HG02973 (cell line): ENCODE measurements at regions not wholly inside any gene's neighbourhood (a gene's known extent, or its start where the extent isn't known, plus 50 kb on each side); places are given as distances from the start of the nearest gene placed in this dataset.
"Not testable (repeated sequence)": the region's sequence is repeated elsewhere in the genome, so short reads cannot be mapped to it uniquely, and the experiment has no call there.

Experiments used
- ATAC-seq: cut with Tn5 transposase; IDR thresholded peaks from one replicate; pipeline ENCODE4 v1.9.1; 2021; ENCODE audit warnings: moderate library complexity; ENCODE audit not compliant: unreplicated experiment

GRCh38 chr12:34219046-34219770, 196.9 kb downstream of the ALG10 start:
- ATAC-seq: no peak

- not testable (repeated sequence) for ATAC-seq
These were observed 197.8 kb downstream of the ALG10 start for GRCh38 chr12:34220079-34220478.

DNA sequence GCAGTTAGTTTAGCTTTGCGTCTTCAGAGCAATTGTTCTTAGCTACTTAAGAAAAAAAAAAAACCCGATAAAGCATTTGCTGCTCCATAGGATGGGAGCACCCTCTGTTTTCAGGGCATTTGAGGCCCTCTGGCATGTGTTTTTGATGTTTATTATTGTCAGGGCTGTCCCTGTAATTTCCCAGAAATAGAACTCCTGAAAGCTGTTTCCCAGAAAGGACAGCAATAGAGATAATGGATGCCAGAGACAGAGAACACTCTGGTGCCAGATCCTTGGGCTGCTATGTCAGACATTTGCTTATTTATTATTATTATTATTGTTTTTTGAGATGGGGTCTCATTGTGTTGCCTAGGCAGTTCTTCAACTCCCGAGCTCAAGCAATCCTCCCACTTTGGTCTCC, 201.3 kb downstream of the ALG10 start:
- no peak for ATAC-seq

GRCh38 chr12:34226044-34226443, 203.7 kb downstream of the ALG10 start:
- ATAC-seq: not testable (repeated sequence)

GRCh38 chr12:34228046-34228445, 205.8 kb downstream of the ALG10 start:
- not testable (repeated sequence) for ATAC-seq

- ATAC-seq: not testable (repeated sequence)
These were observed 206.7 kb downstream of the ALG10 start for GRCh38 chr12:34229033-34229432.

GRCh38 chr12:34233618-34234017, 211.3 kb downstream of the ALG10 start:
- no peak for ATAC-seq

GRCh38 chr12:34236073-34236472, 213.8 kb downstream of the ALG10 start:
- ATAC-seq: no peak

GRCh38 chr12:34244608-34245007, 222.3 kb downstream of the ALG10 start:
- no peak for ATAC-seq

GRCh38 chr12:34249271-34249670, 227.0 kb downstream of the ALG10 start:
- no peak for ATAC-seq

GRCh38 chr12:34251879-34252278, 229.6 kb downstream of the ALG10 start:
- not testable (repeated sequence) for ATAC-seq

GRCh38 chr12:34253674-34254073, 231.4 kb downstream of the ALG10 start:
- ATAC-seq: no peak

DNA sequence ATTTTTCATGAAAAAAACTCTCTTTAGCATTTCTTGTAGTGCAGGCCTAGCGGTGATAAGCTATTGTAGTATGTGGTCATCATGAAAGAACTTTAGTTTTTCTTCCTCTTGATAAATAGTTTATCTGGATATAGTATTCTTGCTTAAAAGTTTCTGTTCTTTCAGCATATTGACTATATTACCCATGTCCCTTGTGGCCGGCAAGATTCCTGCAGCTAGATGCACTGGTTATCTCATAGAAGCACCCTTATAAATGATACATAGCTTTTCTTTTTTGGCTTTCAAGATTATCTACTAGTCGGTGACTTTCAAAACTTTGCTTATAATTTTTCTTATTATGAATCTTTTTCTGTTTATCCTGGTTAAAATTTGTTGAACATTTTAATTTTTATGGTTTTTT, 234.8 kb downstream of the ALG10 start:
- no peak for ATAC-seq

GRCh38 chr12:34262140-34262539, 239.8 kb downstream of the ALG10 start:
- not testable (repeated sequence) for ATAC-seq

- ATAC-seq: no peak
These were observed 241.8 kb downstream of the ALG10 start for GRCh38 chr12:34264110-34264509.

DNA sequence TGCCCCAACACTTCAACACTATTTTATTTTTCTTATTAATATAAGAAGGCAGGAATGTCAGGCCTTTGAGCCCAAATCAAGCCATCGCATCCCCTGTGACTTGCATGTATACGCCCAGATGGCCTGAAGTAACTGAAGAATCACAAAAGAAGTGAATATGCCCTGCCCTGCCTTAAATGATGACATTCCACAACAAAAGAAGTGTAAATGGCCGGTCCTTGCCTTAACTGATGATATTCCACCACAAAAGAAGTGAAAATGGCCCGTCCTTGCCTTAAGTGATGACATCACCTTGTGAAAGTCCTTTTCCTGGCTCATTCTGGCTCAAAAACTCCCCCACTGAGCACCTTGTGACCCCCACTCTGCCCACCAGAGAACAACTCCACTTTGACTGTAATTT, 251.4 kb downstream of the ALG10 start:
- ATAC-seq: not testable (repeated sequence)

DNA sequence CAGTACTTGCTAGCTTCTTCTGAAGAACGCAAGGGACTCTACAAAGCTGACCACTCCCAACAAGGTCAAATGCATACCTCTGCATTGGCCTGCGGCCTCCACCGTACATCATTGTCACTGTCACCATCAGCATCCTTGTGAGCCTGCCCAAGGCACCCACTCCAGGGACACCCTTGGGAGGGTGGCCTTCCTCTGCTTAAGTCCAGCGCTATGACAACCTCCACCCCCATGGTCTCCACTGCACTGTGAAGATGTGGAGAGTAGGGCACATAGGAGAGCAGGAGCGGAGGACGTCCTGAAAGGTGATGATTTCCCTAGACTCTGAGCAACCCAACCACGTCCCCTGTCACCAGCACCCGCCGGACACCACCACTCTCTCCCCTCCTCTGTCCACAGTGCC, 252.8 kb downstream of the ALG10 start:
- ATAC-seq: no peak

DNA sequence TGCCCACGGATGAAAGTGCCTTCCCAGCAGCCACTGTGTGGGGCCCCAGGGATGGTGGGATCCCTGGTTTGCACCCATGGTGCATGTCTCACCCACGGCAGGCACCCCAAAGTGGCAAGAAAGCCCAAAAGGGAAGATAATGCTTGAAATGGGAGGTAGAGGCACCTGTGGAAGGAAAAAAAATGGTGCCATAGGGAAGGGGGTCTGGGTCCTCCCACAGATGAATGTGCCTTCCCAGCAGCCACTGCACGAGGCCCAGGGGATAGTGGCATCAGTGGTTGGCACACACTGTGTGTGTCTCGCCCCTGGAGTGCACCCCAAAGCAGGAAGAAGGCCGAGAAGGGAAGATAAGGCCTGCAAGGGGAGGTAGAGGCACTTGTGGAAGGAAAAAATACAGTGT, 264.2 kb downstream of the ALG10 start:
- ATAC-seq: no peak

GRCh38 chr12:34286934-34287333, 264.6 kb downstream of the ALG10 start:
- no peak for ATAC-seq

GRCh38 chr12:34287437-34287836, 265.1 kb downstream of the ALG10 start:
- ATAC-seq: no peak

GRCh38 chr12:34287986-34288962, 266.0 kb downstream of the ALG10 start:
- no peak for ATAC-seq

DNA sequence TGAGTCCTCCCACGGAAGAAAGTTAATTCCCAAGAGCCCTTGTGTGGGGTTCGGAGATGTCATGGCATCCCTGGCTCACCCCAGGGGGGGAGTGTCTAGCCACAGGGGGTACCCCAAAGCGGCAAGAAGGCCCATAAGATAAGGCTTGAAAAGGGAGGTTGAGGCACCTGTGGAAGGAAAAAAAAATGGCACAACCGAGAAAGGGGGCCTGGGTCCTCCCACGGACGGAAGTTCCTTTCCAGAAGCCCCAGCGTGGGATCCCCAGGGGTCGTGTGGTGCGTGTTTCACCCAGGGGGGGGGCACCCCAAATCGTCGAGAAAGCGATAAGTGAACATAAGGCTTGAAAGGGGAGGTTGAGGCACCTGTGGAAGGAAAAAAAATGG, 266.7 kb downstream of the ALG10 start:
- ATAC-seq: no peak
